ENCODE measurements at regions not wholly inside any gene's neighbourhood (a gene's known extent, or its start where the extent isn't known, plus 50 kb on each side); places are given as distances from the start of the nearest gene placed in this dataset.

DNA sequence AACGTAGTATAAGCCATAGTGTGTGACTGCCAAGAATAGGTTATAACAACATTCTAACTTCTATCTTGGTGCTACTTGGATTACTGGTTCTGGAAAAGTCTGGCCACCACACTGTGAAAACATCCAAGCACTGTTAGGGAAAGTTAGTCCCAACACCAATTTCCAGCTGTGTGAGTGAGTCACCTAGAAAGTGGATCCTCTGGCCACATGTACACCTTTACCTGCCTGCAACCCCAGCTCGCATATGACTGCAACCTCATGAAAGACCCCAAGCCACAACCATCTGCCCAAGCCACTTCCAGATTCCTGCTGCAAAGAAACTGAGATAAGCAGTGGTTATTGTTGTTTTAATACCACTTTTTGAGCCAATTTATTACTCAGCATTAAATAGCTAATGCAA, 404.5 kb downstream of the KCTD12 start:
- Mint-ChIP-seq H3K27ac (no peak overlapping the region), H3K9me3 (no peaks in the 10 kb centered on the region), H3K4me1 (no peaks in the 10 kb centered on the region), H3K27me3 (no peaks in the 10 kb centered on the region), H3K4me3 (no peak overlapping the region), H3K36me3 (no peaks in the 10 kb centered on the region)
- no peak for ATAC-seq

DNA sequence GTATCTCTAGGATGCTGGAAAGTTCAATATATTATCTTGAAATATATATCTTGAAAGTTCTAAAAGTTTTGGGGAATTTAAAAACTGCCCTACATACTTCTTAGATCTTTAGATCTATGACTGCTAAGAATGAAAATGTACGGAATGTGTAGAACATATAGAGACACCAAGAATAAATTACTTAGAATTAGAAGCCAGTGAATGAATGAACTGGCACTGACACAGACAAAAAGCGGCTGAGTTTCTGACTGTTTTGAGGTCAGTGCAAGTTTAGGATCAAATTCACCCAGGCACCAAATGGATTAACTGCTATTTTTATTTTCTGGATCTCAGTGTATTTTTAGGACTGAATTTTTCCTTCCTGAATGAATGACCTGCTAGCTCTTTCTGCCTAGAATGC, 411.2 kb downstream of the KCTD12 start:
- Mint-ChIP-seq H3K27ac (no peak overlapping the region), H3K4me3 (no peak overlapping the region), H3K36me3 (no peaks in the 10 kb centered on the region), H3K9me3 (no peaks in the 10 kb centered on the region), H3K4me1 (no peaks in the 10 kb centered on the region), H3K27me3 (peaks cover 16% of the 10 kb centered on the region)
- no peak for ATAC-seq

DNA sequence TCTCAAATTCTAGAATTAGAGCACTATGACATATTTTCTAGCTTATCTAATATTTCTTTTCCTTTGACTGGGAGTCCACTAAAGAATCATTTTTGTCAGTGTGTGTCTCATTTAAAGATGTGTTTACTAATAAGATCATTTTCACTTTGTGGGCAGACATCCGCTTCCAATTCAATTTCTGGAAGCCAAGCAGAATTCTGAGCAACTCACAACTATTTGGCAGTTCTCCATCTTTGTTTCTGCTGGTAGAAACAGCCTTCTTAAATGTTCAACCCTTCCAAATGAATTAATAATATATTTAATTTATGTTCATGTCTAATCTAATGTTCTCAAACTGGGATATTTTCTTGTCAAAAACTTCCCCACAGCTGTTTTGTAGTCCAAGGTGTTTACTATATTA, 411.8 kb downstream of the KCTD12 start:
- Mint-ChIP-seq H3K4me3 (no peak overlapping the region), H3K27me3 (peaks cover 16% of the 10 kb centered on the region), H3K9me3 (no peaks in the 10 kb centered on the region), H3K36me3 (no peaks in the 10 kb centered on the region), H3K27ac (no peak overlapping the region), H3K4me1 (no peaks in the 10 kb centered on the region)
- no peak for ATAC-seq

DNA sequence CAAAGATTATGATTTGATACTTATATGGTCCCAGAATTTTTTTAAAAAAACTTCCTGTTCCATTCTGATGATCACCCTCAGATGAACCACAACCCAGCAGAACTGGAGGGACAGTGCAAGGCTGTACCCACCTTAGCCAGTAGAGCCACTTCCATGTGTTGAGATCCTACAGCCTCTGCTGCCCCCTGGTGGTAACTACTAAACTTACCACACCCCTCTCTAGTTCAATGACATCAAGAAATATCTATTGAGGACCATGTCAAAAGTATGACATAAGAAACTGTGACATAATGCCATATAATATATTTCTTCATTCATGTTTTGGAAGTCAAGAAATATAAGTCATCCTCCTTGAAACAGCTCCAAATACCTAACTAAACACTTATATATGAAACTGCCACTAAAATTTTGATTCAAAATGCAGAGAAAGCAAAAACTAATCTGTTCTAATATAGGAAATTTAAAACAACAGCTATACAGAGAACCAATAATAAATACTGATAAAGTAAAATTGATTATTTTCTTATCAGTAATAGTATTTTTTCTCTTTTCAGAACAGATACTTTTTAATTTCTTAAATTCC, 412.6 kb downstream of the KCTD12 start:
- Mint-ChIP-seq H3K4me1 (no peaks in the 10 kb centered on the region), H3K27me3 (peaks cover 16% of the 10 kb centered on the region), H3K27ac (no peak overlapping the region), H3K9me3 (no peaks in the 10 kb centered on the region), H3K36me3 (no peaks in the 10 kb centered on the region), H3K4me3 (no peak overlapping the region)
- peak; percentile 85 for ATAC-seq

DNA sequence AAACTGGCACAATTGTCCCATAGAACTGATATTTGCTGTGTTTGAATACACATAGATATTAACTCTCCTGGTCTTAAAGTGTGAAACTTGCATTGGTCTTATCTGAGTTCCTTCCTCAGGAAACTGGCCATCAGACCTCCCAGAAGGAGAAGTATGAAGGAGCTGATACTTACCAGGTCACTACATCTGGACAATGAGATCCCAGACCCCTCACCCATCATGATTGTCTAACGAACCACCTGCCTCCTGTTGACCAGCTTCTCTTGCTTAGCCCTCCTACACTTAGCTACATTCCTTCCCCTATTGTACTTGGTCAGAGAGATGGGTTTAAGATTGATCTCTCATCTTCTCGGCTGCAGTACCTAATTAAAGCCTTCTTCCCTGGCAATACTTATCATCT, 413.3 kb downstream of the KCTD12 start:
- H3K4me3 Mint-ChIP-seq = no peak overlapping the region
- no peak for ATAC-seq
- no peaks in the 10 kb centered on the region for H3K9me3 Mint-ChIP-seq
- peaks cover 16% of the 10 kb centered on the region for H3K27me3 Mint-ChIP-seq
- H3K27ac Mint-ChIP-seq = no peak overlapping the region
- no peaks in the 10 kb centered on the region for H3K4me1 Mint-ChIP-seq
- no peaks in the 10 kb centered on the region for H3K36me3 Mint-ChIP-seq

DNA sequence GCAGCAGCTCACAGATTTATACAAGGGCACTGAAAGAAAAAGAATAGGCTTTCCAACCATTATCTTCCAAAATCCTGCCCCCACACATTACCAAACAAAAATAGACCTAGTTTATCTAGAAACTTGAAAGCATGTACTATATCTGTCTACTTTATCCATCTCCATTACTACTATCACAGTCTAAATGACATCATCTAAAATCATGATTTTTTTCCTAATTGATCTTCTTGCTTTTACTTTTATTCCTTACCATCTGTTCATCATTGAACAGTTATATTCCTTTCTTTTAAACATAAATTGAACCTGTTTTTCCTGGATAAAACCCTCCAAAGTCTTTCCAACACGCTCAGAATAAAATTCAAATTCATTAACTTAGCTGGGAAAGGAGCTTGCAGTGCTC, 414.7 kb downstream of the KCTD12 start:
- no peak for ATAC-seq
- H3K9me3 Mint-ChIP-seq = no peaks in the 10 kb centered on the region
- peaks cover 16% of the 10 kb centered on the region for H3K27me3 Mint-ChIP-seq
- no peak overlapping the region for H3K4me3 Mint-ChIP-seq
- H3K36me3 Mint-ChIP-seq = no peaks in the 10 kb centered on the region
- no peak overlapping the region for H3K27ac Mint-ChIP-seq
- H3K4me1 Mint-ChIP-seq = no peaks in the 10 kb centered on the region

DNA sequence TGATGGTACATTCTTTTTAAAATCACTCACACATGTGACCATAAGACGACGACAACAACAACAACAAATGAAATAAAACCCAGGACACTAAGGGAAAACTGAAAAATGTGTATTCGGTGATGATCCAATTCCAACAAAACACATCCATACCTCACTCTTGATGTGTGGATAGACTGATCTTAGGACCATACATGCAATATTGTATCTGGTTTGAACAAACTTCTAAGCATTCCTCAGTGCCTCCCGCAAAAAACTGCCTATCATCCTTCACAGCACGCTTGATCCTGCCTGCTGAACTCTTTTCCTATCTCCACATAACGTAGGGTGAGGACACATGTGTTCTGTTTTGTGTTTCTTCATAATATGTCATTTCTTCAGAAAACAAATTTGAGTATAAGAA, 415.2 kb downstream of the KCTD12 start:
- Mint-ChIP-seq H3K9me3 (no peaks in the 10 kb centered on the region), H3K36me3 (no peaks in the 10 kb centered on the region), H3K4me1 (no peaks in the 10 kb centered on the region), H3K27me3 (peaks cover 16% of the 10 kb centered on the region), H3K4me3 (no peak overlapping the region), H3K27ac (no peak overlapping the region)
- ATAC-seq = no peak

DNA sequence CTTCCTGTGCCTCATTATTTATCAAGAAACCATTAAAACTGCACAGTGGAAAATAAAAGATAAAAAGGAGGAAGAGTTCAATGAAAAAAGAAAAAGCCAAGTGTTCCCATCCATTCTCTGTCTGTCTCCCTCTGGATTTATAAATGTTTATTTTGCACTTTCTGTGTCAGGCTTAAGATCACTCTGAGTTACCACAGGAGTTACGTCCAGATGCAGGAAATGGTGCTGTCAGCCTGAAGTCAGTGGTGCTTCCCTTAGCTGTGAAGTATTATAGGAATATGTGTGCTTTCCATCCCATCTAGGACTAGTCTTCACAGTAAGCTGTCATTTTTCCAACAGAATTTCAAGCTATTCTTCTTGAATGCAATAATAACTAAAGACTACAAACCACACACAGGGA, 420.2 kb downstream of the KCTD12 start:
- no peak overlapping the region for H3K27ac Mint-ChIP-seq
- H3K9me3 Mint-ChIP-seq = no peaks in the 10 kb centered on the region
- H3K27me3 Mint-ChIP-seq = no peaks in the 10 kb centered on the region
- no peaks in the 10 kb centered on the region for H3K4me1 Mint-ChIP-seq
- H3K4me3 Mint-ChIP-seq = no peak overlapping the region
- ATAC-seq = no peak
- H3K36me3 Mint-ChIP-seq = no peaks in the 10 kb centered on the region

DNA sequence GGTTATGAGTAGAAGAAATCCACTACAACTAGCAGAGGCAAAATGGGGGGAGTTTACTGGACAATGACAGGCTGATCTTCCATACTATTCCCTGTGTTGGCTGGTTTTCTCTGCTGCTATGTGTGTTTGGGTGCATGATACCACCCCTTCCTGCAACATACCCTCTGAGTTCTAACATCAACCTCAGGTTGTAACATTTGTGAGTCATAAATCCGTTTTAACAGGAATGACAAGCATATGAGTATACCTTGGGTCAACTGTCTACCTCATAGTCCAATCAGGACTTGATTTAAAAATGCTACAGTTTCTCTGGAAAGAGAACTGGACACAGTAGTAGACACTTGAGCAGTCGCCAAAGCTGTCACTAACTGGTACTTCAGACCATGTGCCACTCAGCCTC, 422.9 kb downstream of the KCTD12 start:
- no peaks in the 10 kb centered on the region for H3K9me3 Mint-ChIP-seq
- H3K36me3 Mint-ChIP-seq = no peaks in the 10 kb centered on the region
- no peaks in the 10 kb centered on the region for H3K4me1 Mint-ChIP-seq
- H3K4me3 Mint-ChIP-seq = no peak overlapping the region
- no peak overlapping the region for H3K27ac Mint-ChIP-seq
- no peaks in the 10 kb centered on the region for H3K27me3 Mint-ChIP-seq
- ATAC-seq = no peak

DNA sequence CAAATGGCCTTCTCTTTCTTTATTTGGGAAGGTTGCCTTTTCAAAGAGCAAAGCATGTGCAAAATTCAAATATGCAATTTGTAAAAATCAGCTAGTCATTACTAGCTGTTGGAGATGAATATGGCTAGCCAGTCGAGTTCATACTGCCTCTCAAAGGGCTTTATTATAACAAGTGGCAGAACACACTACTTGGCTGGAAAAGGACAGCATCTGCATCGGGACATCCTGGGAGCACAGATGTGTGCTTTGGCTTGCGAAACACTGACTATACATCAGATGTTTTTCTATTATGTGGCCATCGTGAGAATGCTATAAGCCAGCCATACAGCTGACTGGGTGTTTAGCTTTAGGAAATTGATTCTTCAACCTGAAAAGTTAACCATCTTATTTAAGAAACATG, 424.2 kb downstream of the KCTD12 start:
- H3K4me3 Mint-ChIP-seq = no peak overlapping the region
- ATAC-seq = no peak
- no peaks in the 10 kb centered on the region for H3K4me1 Mint-ChIP-seq
- H3K27ac Mint-ChIP-seq = no peak overlapping the region
- H3K9me3 Mint-ChIP-seq = no peaks in the 10 kb centered on the region
- H3K36me3 Mint-ChIP-seq = no peaks in the 10 kb centered on the region
- H3K27me3 Mint-ChIP-seq = no peaks in the 10 kb centered on the region

DNA sequence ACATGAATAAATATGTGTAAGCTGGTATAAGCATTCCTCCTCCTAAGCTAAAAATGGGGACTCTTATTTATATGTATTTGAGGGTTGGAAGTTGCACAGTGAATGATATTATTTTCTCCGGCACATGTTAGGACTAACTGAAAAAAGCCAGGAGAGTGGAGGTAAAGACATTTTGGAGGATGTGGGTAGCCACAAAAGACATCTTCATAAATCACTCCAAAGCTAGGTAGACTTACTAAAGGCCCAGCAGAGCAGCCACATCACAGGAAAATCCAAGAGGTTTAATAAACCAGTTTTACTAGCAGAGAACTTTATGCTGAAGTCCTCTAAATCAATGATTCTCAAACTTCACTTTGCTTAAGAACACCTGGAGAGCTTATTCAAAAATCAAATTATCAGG, 424.7 kb downstream of the KCTD12 start:
- H3K9me3 Mint-ChIP-seq = no peaks in the 10 kb centered on the region
- no peak for ATAC-seq
- no peaks in the 10 kb centered on the region for H3K27me3 Mint-ChIP-seq
- H3K4me1 Mint-ChIP-seq = no peaks in the 10 kb centered on the region
- no peak overlapping the region for H3K27ac Mint-ChIP-seq
- no peaks in the 10 kb centered on the region for H3K36me3 Mint-ChIP-seq
- H3K4me3 Mint-ChIP-seq = no peak overlapping the region

DNA sequence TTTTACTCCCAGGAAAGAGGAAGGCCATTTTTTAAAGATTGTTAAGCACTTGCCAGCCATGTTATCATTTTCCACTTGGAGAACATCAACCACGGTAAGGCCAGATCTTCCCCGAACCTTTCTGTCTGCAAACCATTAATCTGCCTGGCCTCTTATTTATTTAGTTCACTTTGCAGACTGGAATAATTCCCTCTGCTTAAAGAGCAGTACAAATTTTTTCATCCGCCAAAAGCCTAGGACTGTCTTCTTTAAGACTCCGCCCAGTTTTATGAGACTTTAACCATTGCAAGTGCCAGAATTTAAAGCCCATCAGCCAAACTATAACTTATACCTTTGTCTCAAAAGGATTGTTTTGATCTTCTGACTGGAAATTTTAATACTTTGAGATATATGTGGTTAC, 426.3 kb downstream of the KCTD12 start:
- Mint-ChIP-seq H3K36me3 (no peaks in the 10 kb centered on the region), H3K9me3 (no peaks in the 10 kb centered on the region), H3K4me3 (no peak overlapping the region), H3K27me3 (no peaks in the 10 kb centered on the region), H3K4me1 (no peaks in the 10 kb centered on the region), H3K27ac (no peak overlapping the region)
- no peak for ATAC-seq

DNA sequence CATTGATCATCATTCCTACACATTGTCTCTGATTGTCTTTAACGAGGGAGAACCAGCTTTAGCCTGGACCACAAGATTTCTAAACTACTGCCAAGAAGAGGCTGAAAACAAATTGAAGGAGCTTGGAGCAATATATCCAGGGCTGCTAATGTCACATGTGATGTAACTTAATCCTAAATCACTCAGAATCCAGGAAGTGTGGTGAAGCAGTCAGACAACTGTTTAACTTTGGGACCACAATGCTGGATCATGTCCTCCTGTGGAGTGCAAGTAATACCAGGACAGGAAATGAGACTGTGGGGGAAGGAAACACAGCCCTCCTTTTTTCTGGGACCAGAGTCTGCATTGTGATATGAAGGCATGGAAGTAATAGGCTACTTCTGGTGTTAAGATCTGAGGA, 430.2 kb downstream of the KCTD12 start:
- H3K9me3 Mint-ChIP-seq = peaks cover 14% of the 10 kb centered on the region
- no peaks in the 10 kb centered on the region for H3K36me3 Mint-ChIP-seq
- ATAC-seq = no peak
- no peak overlapping the region for H3K27ac Mint-ChIP-seq
- H3K27me3 Mint-ChIP-seq = no peaks in the 10 kb centered on the region
- no peak overlapping the region for H3K4me3 Mint-ChIP-seq
- H3K4me1 Mint-ChIP-seq = no peaks in the 10 kb centered on the region

DNA sequence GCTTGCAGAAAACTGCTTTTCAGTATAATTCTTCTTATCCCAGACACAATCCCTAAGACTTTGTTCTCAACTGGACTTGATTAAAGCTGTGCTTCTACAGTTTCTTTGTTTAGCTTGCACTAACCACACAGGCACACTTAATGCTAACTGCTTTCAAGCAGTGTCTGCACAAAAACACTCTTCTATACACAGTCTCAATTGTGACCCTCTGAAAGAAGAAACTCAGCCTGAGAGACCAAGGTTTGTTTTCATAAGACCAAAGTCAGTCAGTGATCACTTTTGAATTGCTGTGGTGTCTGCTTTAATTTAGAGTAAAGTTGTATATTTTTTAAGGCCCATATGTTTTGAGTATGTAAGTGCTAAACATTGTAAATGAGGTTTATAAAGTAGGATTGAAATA, 431.2 kb downstream of the KCTD12 start:
- H3K9me3 Mint-ChIP-seq = peaks cover 14% of the 10 kb centered on the region
- H3K36me3 Mint-ChIP-seq = no peaks in the 10 kb centered on the region
- no peak overlapping the region for H3K4me3 Mint-ChIP-seq
- ATAC-seq = no peak
- no peaks in the 10 kb centered on the region for H3K4me1 Mint-ChIP-seq
- no peaks in the 10 kb centered on the region for H3K27me3 Mint-ChIP-seq
- H3K27ac Mint-ChIP-seq = no peak overlapping the region

DNA sequence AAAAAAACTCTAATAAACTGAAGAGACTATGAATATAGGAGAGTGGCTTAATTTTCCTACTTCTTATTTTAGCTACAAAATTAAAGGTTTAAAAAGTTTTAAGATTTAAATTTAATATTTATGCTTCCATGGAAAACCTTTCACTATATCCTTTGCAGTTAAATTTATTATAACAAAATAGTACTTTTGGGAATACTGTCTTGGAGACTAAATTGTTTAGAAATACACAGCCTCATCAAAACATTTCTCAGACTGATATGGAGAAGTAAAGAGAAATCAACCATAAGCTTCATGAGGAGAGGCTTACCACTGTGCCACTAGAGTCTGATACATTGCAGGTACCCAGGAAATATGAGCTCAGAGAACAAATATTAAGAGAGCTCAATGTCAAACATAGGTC, 436.5 kb downstream of the KCTD12 start:
- Mint-ChIP-seq H3K4me1 (no peaks in the 10 kb centered on the region), H3K27me3 (no peaks in the 10 kb centered on the region), H3K36me3 (no peaks in the 10 kb centered on the region), H3K27ac (no peak overlapping the region), H3K9me3 (peaks cover 14% of the 10 kb centered on the region), H3K4me3 (no peak overlapping the region)
- no peak for ATAC-seq

DNA sequence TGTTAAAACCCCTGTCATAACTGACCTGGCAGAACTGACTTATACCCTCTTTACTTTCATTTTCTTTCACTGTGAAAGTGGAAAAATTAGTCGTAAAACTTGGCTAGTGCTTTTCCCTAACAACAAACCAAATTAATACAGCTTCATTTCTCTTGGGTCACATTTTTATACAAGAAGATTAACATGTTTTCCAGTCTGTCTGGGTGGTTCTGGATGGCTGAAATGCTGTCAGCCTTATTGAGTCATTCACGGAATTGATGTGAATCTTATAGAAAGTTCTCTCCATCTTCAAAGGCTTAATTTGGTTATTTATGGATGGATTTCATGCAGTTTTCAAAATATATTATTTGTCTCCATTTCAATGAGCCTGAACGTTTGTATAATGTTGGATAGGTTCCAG, 440.0 kb downstream of the KCTD12 start:
- H3K9me3 Mint-ChIP-seq = peaks cover under 1% of the 10 kb centered on the region
- H3K36me3 Mint-ChIP-seq = no peaks in the 10 kb centered on the region
- no peak for ATAC-seq
- no peak overlapping the region for H3K27ac Mint-ChIP-seq
- H3K4me1 Mint-ChIP-seq = no peaks in the 10 kb centered on the region
- H3K27me3 Mint-ChIP-seq = no peaks in the 10 kb centered on the region
- H3K4me3 Mint-ChIP-seq = no peak overlapping the region

DNA sequence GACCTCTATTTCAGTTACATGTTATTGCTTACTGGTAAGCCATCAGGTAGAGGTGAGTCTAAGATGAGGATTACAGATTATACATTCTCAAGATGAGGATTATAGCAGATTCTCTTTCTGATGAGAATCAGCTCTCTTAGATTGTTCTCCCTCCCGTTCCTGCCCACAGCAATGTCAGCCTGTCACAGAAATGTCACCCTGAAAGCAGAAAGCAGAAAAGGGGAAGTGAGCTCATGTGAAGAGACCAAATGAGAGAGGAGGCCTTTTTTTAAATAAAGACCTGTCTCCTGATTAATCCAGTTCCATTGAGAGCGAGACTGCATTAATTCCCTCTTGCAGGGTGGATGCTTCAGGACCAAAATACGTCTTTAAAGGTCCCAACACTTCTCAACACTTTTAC, 445.6 kb downstream of the KCTD12 start:
- Mint-ChIP-seq H3K4me3 (no peak overlapping the region), H3K27me3 (no peaks in the 10 kb centered on the region), H3K4me1 (no peaks in the 10 kb centered on the region), H3K36me3 (no peaks in the 10 kb centered on the region), H3K27ac (no peak overlapping the region), H3K9me3 (no peaks in the 10 kb centered on the region)
- ATAC-seq = peak; percentile 68
